SU-DHL-6 (cell line): ENCODE measurements at regions not wholly inside any gene's neighbourhood (a gene's known extent, or its start where the extent isn't known, plus 50 kb on each side); places are given as distances from the start of the nearest gene placed in this dataset.

ENCODE experiments used
- CTCF ChIP-seq: fragments of 200-600 bp; sonication (generic); IDR thresholded peaks from one replicate; pipeline ENCODE4 v1.5.1; 2017; ENCODE audit warnings: antibody characterized with exemption, mild to moderate bottlenecking, low read length, moderate library complexity; ENCODE audit not compliant: insufficient read depth, poor library complexity, severe bottlenecking
- EZH2phosphoT487 ChIP-seq: fragments of 200-600 bp; sonication (generic), shearing (Covaris generic); conservative IDR thresholded peaks from 2 replicates; pipeline ENCODE4 v1.6.1; 2018; ENCODE audit warnings: mild to moderate bottlenecking, antibody characterized with exemption, low read length, moderate library complexity, mixed read lengths

DNA sequence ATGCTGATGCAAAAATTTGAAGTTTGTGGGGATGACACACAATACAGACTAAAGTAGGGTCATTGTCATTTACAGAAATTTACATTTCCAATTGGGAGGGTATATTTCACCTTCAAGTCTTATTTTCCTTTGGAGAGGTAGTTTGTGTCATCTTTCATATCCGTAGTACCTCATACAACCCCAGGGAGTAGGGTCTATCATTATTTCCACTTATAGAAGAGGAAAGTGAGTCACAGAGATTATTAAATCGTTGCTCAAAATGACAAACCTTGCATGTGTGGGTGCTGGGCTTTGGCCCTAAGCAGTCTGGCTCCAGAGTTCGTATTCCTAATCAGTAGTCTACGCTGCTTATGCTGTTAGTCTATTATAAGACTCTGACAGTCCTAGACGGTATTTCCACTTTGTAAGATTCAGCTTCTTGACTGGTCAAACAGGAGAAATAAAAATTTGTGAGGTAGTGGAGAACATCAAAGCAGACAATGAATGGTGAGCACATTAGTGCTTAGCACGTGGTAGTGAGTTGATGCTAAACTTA lies 516.5 kb downstream of the PCDH7 start:
- TF ChIP-seq CTCF = no peak
- no peak for TF ChIP-seq EZH2phosphoT487
